Spleen (tissue), 7 donors: ENCODE measurements at regions not wholly inside any gene's neighbourhood (a gene's known extent, or its start where the extent isn't known, plus 50 kb on each side); places are given as distances from the start of the nearest gene placed in this dataset.

Experiments
- POLR2A ChIP-seq, 3 donors: fragments of 450-650 bp; IDR thresholded peaks; one replicate each; pipeline ENCODE4 v1.5.1; 2017; ENCODE audit warnings: antibody characterized with exemption in 3 of 3, mild to moderate bottlenecking in 1 of 3
- POLR2AphosphoS5 ChIP-seq, 3 donors: sonication (generic); formaldehyde crosslinking; IDR thresholded peaks; one replicate each; pipeline ENCODE4 v1.5.1; 2017; ENCODE audit warnings: antibody characterized with exemption in 3 of 3
- TF ChIP-seq, protein P1 (sequence below), 11 experiments: fragments of 200-600 bp in 7 of 11; fragments of 450-650 bp in 4 of 11; sonication (generic) in 4 of 11; IDR thresholded peaks in 8 of 11; conservative IDR thresholded peaks in 3 of 11; 1 replicate in 7 of 11; 2 replicates in 4 of 11; pipeline versions ENCODE4 v1.4.0 to v1.8.0; 2016 to 2021; ENCODE audit warnings: antibody characterized with exemption in 11 of 11, inconsistent platforms in 4 of 11, mild to moderate bottlenecking in 1 of 11
- donor health status: DM: no; HTN: no; CAD: no; lungs with moderate emphysema.
- donor health status: DM: no; HTN: no; CAD: no.
- donor health status: DM: no; HTN: no; CAD: no.

DNA sequence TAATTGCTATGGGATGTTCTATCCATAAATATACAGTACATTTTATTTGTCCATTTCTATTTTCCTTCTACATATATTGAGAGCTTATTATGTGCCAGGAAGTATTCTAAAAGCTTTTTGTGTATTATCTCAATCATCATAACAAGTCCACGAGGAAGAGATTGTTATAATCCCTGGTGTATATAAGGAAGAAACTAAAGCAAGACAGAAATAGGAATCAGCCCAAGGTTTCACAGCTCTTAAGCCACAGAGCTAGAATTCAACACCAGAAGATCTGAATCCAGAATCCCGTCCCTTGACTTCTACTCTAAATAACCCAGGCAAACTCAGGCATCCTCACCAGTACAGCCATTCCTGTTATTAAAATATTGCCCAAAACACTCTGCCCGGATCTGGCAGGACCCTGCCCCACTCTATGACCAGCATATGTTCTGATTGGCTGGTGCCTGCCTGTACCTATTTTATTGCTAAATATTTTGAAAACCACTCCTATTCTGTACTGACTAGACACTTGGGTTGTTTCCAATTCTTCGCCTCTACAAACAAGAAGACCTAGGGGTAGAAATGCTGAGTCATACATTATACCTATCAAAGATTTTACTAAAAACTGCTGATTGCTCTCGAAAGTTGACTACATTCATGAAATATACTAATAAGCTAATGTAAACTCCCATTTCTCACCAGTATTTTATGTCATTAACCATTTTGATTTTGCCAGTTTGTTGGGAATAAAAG is 297.4 kb downstream of the ENC1 start:
- TF ChIP-seq, protein P1, sequence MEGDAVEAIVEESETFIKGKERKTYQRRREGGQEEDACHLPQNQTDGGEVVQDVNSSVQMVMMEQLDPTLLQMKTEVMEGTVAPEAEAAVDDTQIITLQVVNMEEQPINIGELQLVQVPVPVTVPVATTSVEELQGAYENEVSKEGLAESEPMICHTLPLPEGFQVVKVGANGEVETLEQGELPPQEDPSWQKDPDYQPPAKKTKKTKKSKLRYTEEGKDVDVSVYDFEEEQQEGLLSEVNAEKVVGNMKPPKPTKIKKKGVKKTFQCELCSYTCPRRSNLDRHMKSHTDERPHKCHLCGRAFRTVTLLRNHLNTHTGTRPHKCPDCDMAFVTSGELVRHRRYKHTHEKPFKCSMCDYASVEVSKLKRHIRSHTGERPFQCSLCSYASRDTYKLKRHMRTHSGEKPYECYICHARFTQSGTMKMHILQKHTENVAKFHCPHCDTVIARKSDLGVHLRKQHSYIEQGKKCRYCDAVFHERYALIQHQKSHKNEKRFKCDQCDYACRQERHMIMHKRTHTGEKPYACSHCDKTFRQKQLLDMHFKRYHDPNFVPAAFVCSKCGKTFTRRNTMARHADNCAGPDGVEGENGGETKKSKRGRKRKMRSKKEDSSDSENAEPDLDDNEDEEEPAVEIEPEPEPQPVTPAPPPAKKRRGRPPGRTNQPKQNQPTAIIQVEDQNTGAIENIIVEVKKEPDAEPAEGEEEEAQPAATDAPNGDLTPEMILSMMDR (IDR thresholded peaks at IDR 0.05 in 8 of 11, conservative IDR thresholded peaks at IDR 0.05 in 3 of 11) = no peak
- TF ChIP-seq POLR2A (IDR thresholded peaks at IDR 0.05) = no peak
- no peak for TF ChIP-seq POLR2AphosphoS5 (IDR thresholded peaks at IDR 0.05)
